Uterus (tissue), 3 donors: ENCODE measurements at regions not wholly inside any gene's neighbourhood (a gene's known extent, or its start where the extent isn't known, plus 50 kb on each side); places are given as distances from the start of the nearest gene placed in this dataset.
"Not testable (repeated sequence)": the region's sequence is repeated elsewhere in the genome, so short reads cannot be mapped to it uniquely, and the experiment has no call there.

Source experiments
- DNase-seq, 2 donors: peaks; one replicate each; pipeline ENCODE4 v3.0.0-alpha.2; 2019 to 2020
- H3K27ac ChIP-seq, 2 donors: fragments of 200-600 bp; sonication (generic); 1 replicate in 1 of 2; 2 replicates in 1 of 2; pipeline ENCODE4 v1.5.1; 2016 to 2018
- H3K27me3 ChIP-seq, 2 donors: fragments of 200-600 bp; sonication (generic); one replicate each; pipeline ENCODE4 v1.5.1; 2018 to 2019; ENCODE audit warnings: control low read depth in 1 of 2
- H3K36me3 ChIP-seq, 2 donors: fragments of 200-600 bp; sonication (generic); one replicate each; pipeline ENCODE4 v1.5.1; 2019; ENCODE audit warnings: control low read depth in 1 of 2
- H3K4me1 ChIP-seq, 2 donors: fragments of 200-600 bp; sonication (generic); one replicate each; pipeline ENCODE4 v1.5.1; 2018 to 2019; ENCODE audit warnings: control low read depth in 1 of 2
- H3K4me3 ChIP-seq, 2 donors: fragments of 200-600 bp; sonication (generic); 1 replicate in 1 of 2; 2 replicates in 1 of 2; pipeline ENCODE4 v1.5.1; 2018 to 2019; ENCODE audit warnings: mild to moderate bottlenecking in 1 of 2
- H3K9me3 ChIP-seq, 2 donors: fragments of 200-600 bp; sonication (generic); one replicate each; pipeline ENCODE4 v1.5.1; 2019; ENCODE audit warnings: control low read depth in 1 of 2
- POLR2A ChIP-seq, 2 donors: fragments of 450-650 bp; IDR thresholded peaks; one replicate each; pipeline ENCODE4 v1.6.1; 2016; ENCODE audit warnings: antibody characterized with exemption in 2 of 2, mild to moderate bottlenecking in 1 of 2, moderate library complexity in 1 of 2
- intact Hi-C: fragments of 100-400 bp; cut with DNase I; formaldehyde crosslinking; loops from one replicate; pipeline ENCODE4 v1.15.1; 2023; ENCODE audit warnings: low total_unique reads
- TF ChIP-seq, protein P1 (sequence below), 4 experiments: fragments of 200-600 bp in 2 of 4; fragments of 450-650 bp in 2 of 4; sonication (generic) in 2 of 4; IDR thresholded peaks; one replicate each; pipeline ENCODE4 v1.5.1; 2016 to 2019; ENCODE audit warnings: antibody characterized with exemption in 4 of 4, mild to moderate bottlenecking in 2 of 4, moderate library complexity in 1 of 4
- donor health status: DM: yes; HTN: yes; CAD: no.

DNA sequence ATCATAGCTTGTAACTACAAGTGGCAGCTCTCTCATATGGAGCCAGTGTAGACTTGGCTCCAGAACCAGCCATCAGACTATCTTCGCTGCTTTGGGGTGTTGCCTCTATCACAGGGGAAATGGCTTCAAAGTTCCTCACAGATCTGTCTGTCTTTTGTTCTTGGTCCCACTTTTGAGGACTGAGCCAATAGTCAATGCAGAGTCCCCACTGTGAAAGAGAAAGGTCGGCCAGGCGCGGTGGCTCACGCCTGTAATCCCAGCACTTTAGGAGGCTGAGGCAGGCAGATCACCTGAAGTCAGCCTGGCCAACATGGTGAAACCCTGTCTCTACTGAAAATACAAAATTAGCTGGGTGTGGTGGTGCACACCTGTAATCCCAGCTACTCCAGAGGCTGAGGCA lies 86.9 kb upstream of the FZD7 start:
- DNase-seq, H3K9me3 ChIP-seq, H3K36me3 ChIP-seq, H3K4me3 ChIP-seq, H3K4me1 ChIP-seq, H3K27me3 ChIP-seq, intact Hi-C loops, H3K27ac ChIP-seq: not testable (repeated sequence)

DNA sequence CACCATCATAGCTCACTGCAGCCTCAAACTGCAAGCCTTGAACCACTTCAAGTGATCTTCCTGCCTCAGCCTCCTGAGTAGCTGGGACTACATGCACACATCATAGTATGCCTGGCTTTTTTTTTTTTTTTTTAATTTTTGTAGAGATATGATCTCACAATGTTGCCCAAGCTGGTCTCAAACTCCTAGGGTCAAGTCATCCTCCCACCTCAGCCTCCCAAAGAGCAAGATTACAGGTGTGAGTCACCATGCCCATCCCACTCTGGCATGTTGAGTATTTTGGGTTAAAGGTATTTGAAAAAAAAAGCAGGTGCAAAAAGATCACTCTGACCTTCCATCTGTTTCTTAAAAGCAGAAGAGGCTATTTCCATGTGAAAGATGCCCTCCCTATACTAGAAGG lies 86.4 kb upstream of the FZD7 start:
- Histone ChIP-seq H3K4me1 (no peaks in the 10 kb centered on the region), H3K27ac (no peak overlapping the region), H3K36me3 (no peaks in the 10 kb centered on the region), H3K9me3 (no peaks in the 10 kb centered on the region), H3K27me3 (no peaks in the 10 kb centered on the region), H3K4me3 (no peak overlapping the region)
- TF ChIP-seq, protein P1, sequence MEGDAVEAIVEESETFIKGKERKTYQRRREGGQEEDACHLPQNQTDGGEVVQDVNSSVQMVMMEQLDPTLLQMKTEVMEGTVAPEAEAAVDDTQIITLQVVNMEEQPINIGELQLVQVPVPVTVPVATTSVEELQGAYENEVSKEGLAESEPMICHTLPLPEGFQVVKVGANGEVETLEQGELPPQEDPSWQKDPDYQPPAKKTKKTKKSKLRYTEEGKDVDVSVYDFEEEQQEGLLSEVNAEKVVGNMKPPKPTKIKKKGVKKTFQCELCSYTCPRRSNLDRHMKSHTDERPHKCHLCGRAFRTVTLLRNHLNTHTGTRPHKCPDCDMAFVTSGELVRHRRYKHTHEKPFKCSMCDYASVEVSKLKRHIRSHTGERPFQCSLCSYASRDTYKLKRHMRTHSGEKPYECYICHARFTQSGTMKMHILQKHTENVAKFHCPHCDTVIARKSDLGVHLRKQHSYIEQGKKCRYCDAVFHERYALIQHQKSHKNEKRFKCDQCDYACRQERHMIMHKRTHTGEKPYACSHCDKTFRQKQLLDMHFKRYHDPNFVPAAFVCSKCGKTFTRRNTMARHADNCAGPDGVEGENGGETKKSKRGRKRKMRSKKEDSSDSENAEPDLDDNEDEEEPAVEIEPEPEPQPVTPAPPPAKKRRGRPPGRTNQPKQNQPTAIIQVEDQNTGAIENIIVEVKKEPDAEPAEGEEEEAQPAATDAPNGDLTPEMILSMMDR (IDR thresholded peaks at IDR 0.05): no peak
- no peak for TF ChIP-seq POLR2A (IDR thresholded peaks at IDR 0.05)
- intact Hi-C loops: no loop called here
- DNase-seq: no peak

DNA sequence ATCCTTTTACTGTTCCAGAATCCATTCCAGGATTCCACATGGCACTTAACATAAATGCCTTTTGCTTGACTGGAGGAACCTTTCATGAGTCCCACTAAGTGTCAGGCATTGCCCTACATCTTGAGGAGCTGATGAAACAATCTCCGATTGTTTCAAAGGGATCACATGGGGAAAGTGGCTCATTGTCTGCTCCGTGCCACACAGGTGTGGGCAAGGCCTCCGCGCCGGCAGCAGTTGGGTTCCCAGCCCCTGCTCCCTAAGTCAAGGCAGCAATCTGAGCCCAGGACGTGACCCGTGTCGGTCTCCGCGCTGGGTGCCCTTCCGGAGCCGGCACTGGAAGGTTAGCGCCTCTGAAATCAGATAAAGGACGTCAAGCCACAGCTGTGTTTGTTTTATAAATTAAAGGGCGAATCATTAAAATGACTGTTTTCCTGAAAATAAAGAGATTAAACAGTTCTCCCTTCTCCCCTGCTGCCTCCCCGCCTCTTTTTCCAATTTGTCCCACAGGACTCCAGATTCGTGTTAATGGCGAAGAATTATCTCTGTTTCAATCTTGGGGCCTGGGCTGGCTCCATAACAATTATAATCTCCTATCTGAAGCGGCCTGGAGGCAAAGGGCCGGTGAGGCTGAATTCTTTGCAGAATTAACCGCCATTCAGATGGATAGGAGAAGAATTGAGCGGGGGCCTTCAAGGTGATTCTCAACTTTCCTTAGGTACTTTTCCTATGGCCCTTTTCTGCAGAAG lies 84.3 kb upstream of the FZD7 start:
- TF ChIP-seq, protein P1 (IDR thresholded peaks at IDR 0.05): no peak
- TF ChIP-seq POLR2A (IDR thresholded peaks at IDR 0.05): no peak
- Histone ChIP-seq H3K27ac (no peak overlapping the region), H3K27me3 (no peaks in the 10 kb centered on the region), H3K36me3 (no peaks in the 10 kb centered on the region), H3K9me3 (no peaks in the 10 kb centered on the region), H3K4me3 (no peak overlapping the region), H3K4me1 (no peaks in the 10 kb centered on the region)
- intact Hi-C loops: no loop called here
- DNase-seq: no peak

DNA sequence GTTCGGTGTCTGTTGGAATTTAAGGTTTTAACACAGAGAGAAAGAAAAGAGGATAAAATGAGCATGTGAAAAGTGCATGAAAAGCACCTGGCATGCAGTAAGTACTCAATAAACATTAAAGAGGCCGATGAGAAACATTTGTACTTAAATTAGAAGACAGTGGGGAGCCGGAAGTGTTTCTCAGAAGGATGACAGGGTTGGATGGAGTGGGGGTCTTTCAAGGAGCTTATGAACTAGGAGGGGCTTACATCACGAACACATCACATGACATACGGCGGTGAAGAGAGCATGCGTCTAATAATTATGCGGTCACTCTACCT lies 83.8 kb upstream of the FZD7 start:
- intact Hi-C loops: no loop called here
- TF ChIP-seq, protein P1 (IDR thresholded peaks at IDR 0.05): no peak
- TF ChIP-seq POLR2A (IDR thresholded peaks at IDR 0.05): no peak
- Histone ChIP-seq H3K36me3 (no peaks in the 10 kb centered on the region), H3K27ac (no peak overlapping the region), H3K4me1 (no peaks in the 10 kb centered on the region), H3K9me3 (no peaks in the 10 kb centered on the region), H3K27me3 (no peaks in the 10 kb centered on the region), H3K4me3 (no peak overlapping the region)
- DNase-seq: no peak

DNA sequence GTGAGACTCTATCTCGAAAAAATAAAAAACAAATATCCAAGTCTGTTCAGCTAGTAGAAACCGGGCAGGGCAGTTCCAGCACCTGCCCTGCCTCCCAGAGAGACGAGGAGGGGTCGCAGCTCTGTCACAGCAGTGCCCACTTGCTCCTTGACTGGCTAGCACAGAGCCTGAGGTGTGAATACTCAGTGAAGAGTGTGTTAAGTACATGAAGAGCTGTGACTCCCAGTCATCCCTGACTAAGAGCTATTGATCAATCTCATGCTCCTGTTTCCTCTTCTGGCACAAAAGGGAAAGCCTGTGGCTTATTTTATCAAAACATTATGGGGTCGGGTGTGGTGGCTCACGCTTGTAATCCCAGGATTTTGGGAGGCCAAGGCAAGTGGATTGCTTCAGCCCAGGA lies 83.0 kb upstream of the FZD7 start:
- no peaks in the 10 kb centered on the region for H3K36me3 ChIP-seq
- intact Hi-C loops: no loop called here
- no peak overlapping the region for H3K27ac ChIP-seq
- H3K4me3 ChIP-seq: no peak overlapping the region
- no peak for TF ChIP-seq POLR2A (IDR thresholded peaks at IDR 0.05)
- TF ChIP-seq, protein P1 (IDR thresholded peaks at IDR 0.05): no peak
- no peaks in the 10 kb centered on the region for H3K9me3 ChIP-seq
- no peaks in the 10 kb centered on the region for H3K4me1 ChIP-seq
- DNase-seq: no peak
- H3K27me3 ChIP-seq: no peaks in the 10 kb centered on the region

DNA sequence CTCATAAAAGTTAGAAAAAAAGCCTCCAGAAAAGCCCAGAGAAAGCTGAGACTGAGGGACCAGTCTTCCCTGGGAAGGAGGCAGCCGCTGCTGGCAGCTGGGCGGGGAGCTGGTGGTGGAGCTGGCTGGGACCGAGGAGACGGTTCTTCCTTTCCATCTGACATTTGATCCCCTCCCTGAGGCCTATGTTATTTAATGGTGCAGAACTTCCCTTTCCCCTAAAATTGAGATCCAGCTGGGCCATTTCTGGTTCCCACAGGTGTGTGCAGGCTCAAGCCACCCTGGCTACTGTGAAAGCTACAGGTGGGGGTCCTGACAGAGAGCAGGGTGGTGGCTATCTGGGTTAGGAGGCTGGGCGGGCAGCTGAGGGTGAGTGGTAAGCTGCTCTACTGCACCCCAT lies 81.5 kb upstream of the FZD7 start:
- intact Hi-C loops: no loop called here
- Histone ChIP-seq H3K4me3 (no peak overlapping the region), H3K9me3 (no peaks in the 10 kb centered on the region), H3K27ac (no peak overlapping the region), H3K4me1 (no peaks in the 10 kb centered on the region), H3K27me3 (no peaks in the 10 kb centered on the region), H3K36me3 (no peaks in the 10 kb centered on the region)
- no peak for TF ChIP-seq POLR2A (IDR thresholded peaks at IDR 0.05)
- TF ChIP-seq, protein P1 (IDR thresholded peaks at IDR 0.05): no peak
- DNase-seq: no peak
